Motor neuron (in vitro differentiated cells): ENCODE measurements at regions not wholly inside any gene's neighbourhood (a gene's known extent, or its start where the extent isn't known, plus 50 kb on each side); places are given as distances from the start of the nearest gene placed in this dataset.

Source experiments
- ATAC-seq, 8 experiments: fragments of 200-7000 bp; cut with Tn5 transposase; replicated peaks in 6 of 8; 2 replicates each; pipeline ENCODE4 v1.8.0; 2021; ENCODE audit warnings: mild to moderate bottlenecking in 8 of 8, moderate library complexity in 8 of 8
- H3K27ac ChIP-seq, 2 donors: fragments of 250-450 bp; sonication (Bioruptor Pico); 2 replicates each; pipeline ENCODE4 v1.9.0; 2021; ENCODE audit warnings: antibody characterized with exemption in 2 of 2, mild to moderate bottlenecking in 2 of 2, moderate library complexity in 1 of 2
- H3K4me1 ChIP-seq, 2 donors: fragments of 250-450 bp; sonication (Bioruptor Pico); replicated peaks in 1 of 2; 2 replicates each; pipeline ENCODE4 v1.6.1; 2021; ENCODE audit warnings: antibody characterized with exemption in 2 of 2, mild to moderate bottlenecking in 2 of 2, moderate library complexity in 1 of 2
- H3K4me3 ChIP-seq, 5 donors: fragments of 250-450 bp; sonication (Bioruptor Pico); 2 replicates each; pipeline ENCODE4 v1.9.0; 2021; ENCODE audit warnings: antibody characterized with exemption in 5 of 5, mild to moderate bottlenecking in 5 of 5, moderate library complexity in 4 of 5
- WGBS, 10 experiments: fragments of 450-650 bp; shearing (Covaris generic); methylation state at CpG; one replicate each; pipeline ENCODE4 v1.0.0; 2022; 5-methylcytosine and 5-hydroxymethylcytosine counted together
- in situ Hi-C, 9 experiments: fragments of 400-800 bp; cut with MboI; loops; one replicate each; pipeline ENCODE4 v1.15.0; 2021; ENCODE audit warnings: low sequenced_read_pairs in 9 of 9, low pct_unique_long_range_greater_than_20kb in 2 of 9; ENCODE audit not compliant: unreplicated experiment in 9 of 9

GRCh38 chr11:28999620-29000019 lies 891.4 kb downstream of the METTL15 start:
- in situ Hi-C loops, result no loop called here
- ATAC-seq, result peak in 1 of 8 experiments; percentile 18
- Histone ChIP-seq H3K4me3 (no peak overlapping the region), H3K4me1 (no peaks in the 10 kb centered on the region), H3K27ac (no peak overlapping the region)
- 29 to 100% (median 80%) methylated on average over 1 of the region's 1 CpG; no CpG with 5 or more reads in 3 of the 10 experiments for whole genome bisulfite sequencing, 10 experiments

GRCh38 chr11:28992996-28993395 lies 884.8 kb downstream of the METTL15 start:
- no peak overlapping the region for H3K27ac ChIP-seq
- ATAC-seq, result no peak
- no peaks in the 10 kb centered on the region for H3K4me1 ChIP-seq
- in situ Hi-C loops, result no loop called here
- no peak overlapping the region for H3K4me3 ChIP-seq
- 29 to 70% (median 50%) methylated on average over 1 to 2 of the region's 2 CpGs; no CpG with 5 or more reads in 1 of the 10 experiments for WGBS, 10 experiments

GRCh38 chr11:28984231-28984630 lies 876.0 kb downstream of the METTL15 start:
- in situ Hi-C loops, result no loop called here
- WGBS, 10 experiments, result 55 to 100% (median 89%) methylated on average over 1 to 3 of the region's 4 CpGs; no CpG with 5 or more reads in 3 of the 10 experiments
- Histone ChIP-seq H3K4me1 (no peaks in the 10 kb centered on the region), H3K27ac (no peak overlapping the region), H3K4me3 (no peak overlapping the region)
- no peak for ATAC-seq

- H3K27ac ChIP-seq, result no peak overlapping the region
- no peak for ATAC-seq
- no peak overlapping the region for H3K4me3 ChIP-seq
- in situ Hi-C loops, result no loop called here
- no peaks in the 10 kb centered on the region for H3K4me1 ChIP-seq
- 63 to 100% (median 89%) methylated on average over 1 to 3 of the region's 3 CpGs; no CpG with 5 or more reads in 3 of the 10 experiments for WGBS, 10 experiments
These were observed 875.6 kb downstream of the METTL15 start for GRCh38 chr11:28983780-28984179.

- in situ Hi-C loops, result no loop called here
- 0 to 83% (median 35%) methylated on average over 1 of the region's 1 CpG; no CpG with 5 or more reads in 1 of the 10 experiments for WGBS, 10 experiments
- Histone ChIP-seq H3K4me1 (no peaks in the 10 kb centered on the region), H3K27ac (no peak overlapping the region), H3K4me3 (no peak overlapping the region)
- no peak for ATAC-seq
These were observed 873.2 kb downstream of the METTL15 start for GRCh38 chr11:28981381-28981780.

GRCh38 chr11:28976801-28977145 lies 868.6 kb downstream of the METTL15 start:
- Histone ChIP-seq H3K27ac (no peak overlapping the region), H3K4me1 (no peaks in the 10 kb centered on the region), H3K4me3 (no peak overlapping the region)
- 33 to 87% (median 70%) methylated on average over 1 to 4 of the region's 4 CpGs for WGBS, 10 experiments
- in situ Hi-C loops, result no loop called here
- no peak for ATAC-seq

- 57 to 96% (median 87%) methylated on average over 4 to 10 of the region's 10 CpGs for WGBS, 10 experiments
- in situ Hi-C loops, result no loop called here
- ATAC-seq, result no peak
- Histone ChIP-seq H3K4me1 (no peaks in the 10 kb centered on the region), H3K27ac (no peak overlapping the region), H3K4me3 (no peak overlapping the region)
These were observed 868.0 kb downstream of the METTL15 start for GRCh38 chr11:28976012-28976800.

- H3K27ac ChIP-seq, result no peak overlapping the region
- H3K4me1 ChIP-seq, result no peaks in the 10 kb centered on the region
- in situ Hi-C loops, result no loop called here
- peak in 1 of 8 experiments; percentile 59 for ATAC-seq
- H3K4me3 ChIP-seq, result no peak overlapping the region
These were observed 861.6 kb downstream of the METTL15 start for GRCh38 chr11:28969832-28970231.

GRCh38 chr11:28966951-28967350 lies 858.8 kb downstream of the METTL15 start:
- H3K4me3 ChIP-seq, result no peak overlapping the region
- in situ Hi-C loops, result no loop called here
- 7 to 100% (median 80%) methylated on average over 1 of the region's 1 CpG; no CpG with 5 or more reads in 3 of the 10 experiments for WGBS, 10 experiments
- no peak overlapping the region for H3K27ac ChIP-seq
- ATAC-seq, result no peak
- H3K4me1 ChIP-seq, result no peaks in the 10 kb centered on the region

GRCh38 chr11:28965819-28966218 lies 857.6 kb downstream of the METTL15 start:
- no peak overlapping the region for H3K27ac ChIP-seq
- in situ Hi-C loops, result no loop called here
- no peak overlapping the region for H3K4me3 ChIP-seq
- WGBS, 10 experiments, result 0 to 100% (median 65%) methylated on average over 1 of the region's 1 CpG; no CpG with 5 or more reads in 2 of the 10 experiments
- no peak for ATAC-seq
- H3K4me1 ChIP-seq, result no peaks in the 10 kb centered on the region

GRCh38 chr11:28964811-28965210 lies 856.6 kb downstream of the METTL15 start:
- in situ Hi-C loops, result no loop called here
- no peaks in the 10 kb centered on the region for H3K4me1 ChIP-seq
- no peak overlapping the region for H3K4me3 ChIP-seq
- 8 to 100% (median 91%) methylated on average over 1 of the region's 1 CpG; no CpG with 5 or more reads in 2 of the 10 experiments for WGBS, 10 experiments
- H3K27ac ChIP-seq, result no peak overlapping the region
- no peak for ATAC-seq

GRCh38 chr11:28963187-28963586 lies 855.0 kb downstream of the METTL15 start:
- in situ Hi-C loops, result no loop called here
- Histone ChIP-seq H3K27ac (no peak overlapping the region), H3K4me3 (no peak overlapping the region), H3K4me1 (no peaks in the 10 kb centered on the region)
- WGBS, 10 experiments, result 10 to 83% (median 57%) methylated on average over 1 of the region's 1 CpG; no CpG with 5 or more reads in 1 of the 10 experiments
- no peak for ATAC-seq

GRCh38 chr11:28962502-28962901 lies 854.3 kb downstream of the METTL15 start:
- no peak for ATAC-seq
- WGBS, 10 experiments, result 40 to 96% (median 74%) methylated on average over 3 to 5 of the region's 5 CpGs; no CpG with 5 or more reads in 1 of the 10 experiments
- in situ Hi-C loops, result no loop called here
- Histone ChIP-seq H3K4me1 (no peaks in the 10 kb centered on the region), H3K27ac (no peak overlapping the region), H3K4me3 (no peak overlapping the region)

GRCh38 chr11:28961726-28962125 lies 853.5 kb downstream of the METTL15 start:
- WGBS, 10 experiments, result 0 to 100% (median 86%) methylated on average over 1 of the region's 1 CpG; no CpG with 5 or more reads in 1 of the 10 experiments
- Histone ChIP-seq H3K4me3 (no peak overlapping the region), H3K27ac (no peak overlapping the region), H3K4me1 (no peaks in the 10 kb centered on the region)
- in situ Hi-C loops, result no loop called here
- ATAC-seq, result no peak
